Upper lobe of right lung (tissue), 1 donor: ENCODE measurements at regions not wholly inside any gene's neighbourhood (a gene's known extent, or its start where the extent isn't known, plus 50 kb on each side); places are given as distances from the start of the nearest gene placed in this dataset.
"Not testable (repeated sequence)": the region's sequence is repeated elsewhere in the genome, so short reads cannot be mapped to it uniquely, and the experiment has no call there.

ENCODE experiments used
- ATAC-seq: fragments of 200-7000 bp; cut with Tn5 transposase; one replicate; pipeline ENCODE4 v1.9.1; 2020; ENCODE audit warnings: mild to moderate bottlenecking, moderate library complexity
- DNase-seq: peaks from one replicate; pipeline ENCODE4 v3.0.0-alpha.2; 2020
- H3K27ac ChIP-seq: fragments of 200-600 bp; one replicate; pipeline ENCODE4 v1.8.0; 2022
- H3K27me3 ChIP-seq: fragments of 200-600 bp; one replicate; pipeline ENCODE4 v1.8.0; 2022; ENCODE audit warnings: mild to moderate bottlenecking
- H3K36me3 ChIP-seq: fragments of 200-600 bp; one replicate; pipeline ENCODE4 v1.8.0; 2022
- H3K4me1 ChIP-seq: fragments of 200-600 bp; one replicate; pipeline ENCODE4 v1.8.0; 2022
- H3K4me3 ChIP-seq: fragments of 200-600 bp; one replicate; pipeline ENCODE4 v1.8.0; 2022; ENCODE audit warnings: mild to moderate bottlenecking
- H3K9me3 ChIP-seq: fragments of 200-600 bp; one replicate; pipeline ENCODE4 v1.8.0; 2022
- CTCF ChIP-seq: fragments of 200-600 bp; IDR thresholded peaks from one replicate; pipeline ENCODE4 v1.8.0; 2022; ENCODE audit warnings: antibody characterized with exemption
- intact Hi-C: fragments of 100-400 bp; cut with DNase I; formaldehyde crosslinking; loops from one replicate; pipeline ENCODE4 v1.11.0; 2022
- donor health status: DM: no; HTN: yes; CAD: no; lungs with severe emphysema.

DNA sequence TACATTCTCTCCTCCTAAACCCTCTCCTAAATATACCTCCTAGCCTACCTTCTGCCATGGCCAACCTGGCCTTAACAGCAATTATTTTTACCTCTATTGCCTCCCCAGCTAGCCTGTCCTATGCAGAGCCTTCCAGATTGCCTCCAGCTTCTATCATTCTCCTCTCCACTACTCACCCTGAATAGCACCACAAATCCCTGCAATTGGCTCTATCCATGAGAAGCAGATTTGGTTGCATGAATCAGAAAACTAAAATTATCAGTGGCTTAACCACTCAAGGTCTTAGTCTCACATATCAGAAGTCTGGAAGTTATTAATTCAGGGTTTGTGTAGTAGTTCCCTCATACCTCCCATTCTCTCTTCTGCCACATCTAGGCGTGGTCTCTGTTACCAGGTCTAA lies 120.3 kb upstream of the CACUL1 start:
- Histone ChIP-seq H3K4me1 (peaks cover 22% of the 10 kb centered on the region), H3K27me3 (no peaks in the 10 kb centered on the region), H3K4me3 (no peak overlapping the region), H3K27ac (no peak overlapping the region), H3K36me3 (no peaks in the 10 kb centered on the region), H3K9me3 (no peaks in the 10 kb centered on the region)
- DNase-seq, result no peak
- intact Hi-C loops, result no loop called here
- no peak for TF ChIP-seq CTCF
- ATAC-seq, result no peak

DNA sequence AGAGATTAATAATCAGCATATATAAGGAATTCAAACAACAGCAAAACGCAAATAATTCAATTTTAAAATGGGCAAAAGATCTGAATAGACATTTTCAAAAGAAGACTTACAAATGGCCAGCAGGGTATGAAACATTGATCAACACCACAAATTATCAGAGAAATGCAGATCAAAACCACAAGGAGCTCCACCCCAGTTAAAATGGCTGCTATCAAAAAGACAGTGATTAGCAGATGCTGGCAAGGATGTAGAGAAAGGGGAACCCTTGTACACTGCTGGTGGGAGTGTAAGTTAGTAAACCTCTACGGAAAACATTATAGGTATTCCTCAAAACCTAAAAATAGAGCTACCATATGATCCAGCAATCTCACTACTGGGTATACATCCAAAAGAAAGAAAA lies 128.0 kb upstream of the CACUL1 start:
- Histone ChIP-seq H3K4me1 (no peaks in the 10 kb centered on the region), H3K27ac (no peak overlapping the region), H3K36me3 (no peaks in the 10 kb centered on the region), H3K27me3 (no peaks in the 10 kb centered on the region), H3K4me3 (no peak overlapping the region), H3K9me3 (no peaks in the 10 kb centered on the region)
- no peak for DNase-seq
- no peak for TF ChIP-seq CTCF
- intact Hi-C loops, result no loop called here
- no peak for ATAC-seq

DNA sequence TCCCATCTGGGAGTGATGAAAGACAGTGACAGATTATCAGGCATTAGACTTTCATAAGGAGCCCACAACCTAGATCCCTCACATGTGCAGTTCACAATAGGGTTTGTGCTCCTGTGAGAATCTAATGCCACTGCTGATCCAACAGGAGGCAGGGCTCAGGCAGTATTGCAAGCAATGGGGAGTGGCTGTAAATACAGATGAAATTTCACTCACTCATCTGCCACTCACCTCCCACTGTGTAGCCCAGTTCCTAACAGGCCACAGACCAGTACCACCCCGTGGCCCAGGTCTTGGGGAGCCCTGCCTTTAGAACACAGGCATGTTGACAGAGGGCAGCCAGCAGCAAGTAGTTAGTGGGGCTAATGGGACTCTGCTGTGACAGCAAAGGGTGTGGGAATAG lies 137.3 kb upstream of the NANOS1 start:
- intact Hi-C loops, result no loop called here
- H3K27ac ChIP-seq, result no peak overlapping the region

GRCh38 chr10:118894891-118895290 lies 134.6 kb upstream of the NANOS1 start:
- H3K36me3 ChIP-seq, H3K27ac ChIP-seq, H3K27me3 ChIP-seq, intact Hi-C loops, H3K4me3 ChIP-seq, ATAC-seq, H3K9me3 ChIP-seq, DNase-seq, H3K4me1 ChIP-seq: not testable (repeated sequence)

More for the DNA sequence above, 137.3 kb upstream of the NANOS1 start:
- TF ChIP-seq CTCF, result no peak
- H3K9me3 ChIP-seq, result no peaks in the 10 kb centered on the region
- no peak for DNase-seq
- H3K4me3 ChIP-seq, result no peak overlapping the region
- H3K27me3 ChIP-seq, result no peaks in the 10 kb centered on the region
- no peak for ATAC-seq
- H3K4me1 ChIP-seq, result no peaks in the 10 kb centered on the region
- H3K36me3 ChIP-seq, result no peaks in the 10 kb centered on the region

- H3K27ac ChIP-seq, result no peak overlapping the region
- no peaks in the 10 kb centered on the region for H3K27me3 ChIP-seq
- H3K4me1 ChIP-seq, result no peaks in the 10 kb centered on the region
- intact Hi-C loops, result no loop called here
- no peaks in the 10 kb centered on the region for H3K36me3 ChIP-seq
- DNase-seq (no peak), ATAC-seq (no peak)
- no peak for TF ChIP-seq CTCF
- H3K4me3 ChIP-seq, result no peak overlapping the region
- H3K9me3 ChIP-seq, result peaks cover 5% of the 10 kb centered on the region
Measured at GRCh38 chr10:118900617-118901016, 128.9 kb upstream of the NANOS1 start.

GRCh38 chr10:118901380-118901779 lies 128.1 kb upstream of the NANOS1 start:
- no peaks in the 10 kb centered on the region for H3K36me3 ChIP-seq
- no peak for TF ChIP-seq CTCF
- peaks cover 5% of the 10 kb centered on the region for H3K9me3 ChIP-seq
- no peaks in the 10 kb centered on the region for H3K27me3 ChIP-seq
- H3K4me3 ChIP-seq, result no peak overlapping the region
- H3K27ac ChIP-seq, result no peak overlapping the region
- intact Hi-C loops, result no loop called here
- no peaks in the 10 kb centered on the region for H3K4me1 ChIP-seq
- no peak for DNase-seq
- no peak for ATAC-seq
